SHP77 (cell line): ENCODE measurements at regions not wholly inside any gene's neighbourhood (a gene's known extent, or its start where the extent isn't known, plus 50 kb on each side); places are given as distances from the start of the nearest gene placed in this dataset.

Experiments used
- DNase-seq, 2 experiments: peaks; one replicate each; lab custom pipeline; 2025; lab: John Stamatoyannopoulos, UW

- no peak for DNase-seq
Measured at GRCh38 chr12:93015871-93016751, 87.0 kb upstream of the EEA1 start.

DNA sequence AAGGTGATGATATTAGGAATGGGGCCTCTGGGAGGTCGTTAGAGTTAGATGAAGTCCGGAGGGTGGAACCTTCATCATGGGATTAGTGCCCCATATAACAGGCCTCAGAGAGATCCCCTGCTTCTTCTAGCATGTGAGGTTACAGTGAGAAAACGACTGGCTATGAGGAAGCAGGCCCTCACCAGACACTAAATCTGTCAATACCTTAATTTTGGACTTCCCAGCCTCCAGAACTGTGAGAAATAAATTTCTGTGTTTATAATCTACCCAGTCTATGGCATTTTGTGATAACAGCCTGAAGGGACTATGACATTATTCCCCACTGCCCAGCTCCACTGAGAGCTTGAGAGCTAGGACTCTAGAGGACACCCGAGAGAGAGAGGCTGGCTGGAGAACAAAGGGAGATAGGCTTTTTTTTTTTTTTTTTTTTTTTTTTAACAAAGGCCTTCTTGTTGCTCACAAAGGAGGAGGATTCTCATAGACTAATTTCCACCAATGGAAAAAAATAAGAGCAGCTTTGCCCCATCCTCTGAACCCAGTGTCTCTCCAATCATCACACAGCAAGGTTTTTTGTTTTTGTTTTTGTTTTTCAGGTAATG lies 87.8 kb upstream of the EEA1 start:
- no peak for DNase-seq

GRCh38 chr12:93018610-93019009 lies 89.5 kb upstream of the EEA1 start:
- no peak for DNase-seq

DNA sequence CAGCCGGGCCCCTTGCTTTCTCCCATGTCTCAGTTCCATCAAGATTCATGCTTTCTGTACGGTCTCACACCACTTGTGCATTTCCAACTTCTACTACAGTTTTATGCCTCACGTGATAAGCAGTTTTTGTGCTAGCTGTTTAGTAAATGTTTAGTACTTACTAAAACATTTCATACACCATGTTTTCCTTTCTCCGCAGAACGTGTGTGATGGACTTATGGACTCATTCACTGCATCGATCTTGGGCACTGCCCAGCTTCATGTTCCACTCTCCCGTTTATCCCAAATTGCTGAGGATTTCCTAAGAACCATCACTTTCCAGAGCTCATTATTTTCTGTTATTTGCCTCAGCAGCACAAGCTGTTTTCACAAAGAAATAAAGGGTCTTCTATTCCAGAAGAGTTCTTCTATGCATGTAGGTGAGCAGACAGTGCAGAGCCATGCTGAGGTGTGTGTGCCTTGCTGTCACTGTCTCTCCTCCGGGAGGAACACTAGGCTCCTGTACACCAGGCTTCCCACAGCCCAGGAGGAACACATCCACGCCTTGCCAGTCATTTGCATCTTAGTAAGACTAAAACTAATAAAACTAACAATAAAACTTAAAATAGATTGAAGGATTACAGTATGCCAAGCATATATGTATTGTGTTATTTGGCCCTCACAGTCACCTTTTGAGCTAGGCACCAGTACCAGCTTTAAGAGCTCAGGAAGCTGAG lies 90.3 kb upstream of the EEA1 start:
- no peak for DNase-seq

- DNase-seq: no peak
Measured at GRCh38 chr12:93019975-93020630, 91.0 kb upstream of the EEA1 start.

DNA sequence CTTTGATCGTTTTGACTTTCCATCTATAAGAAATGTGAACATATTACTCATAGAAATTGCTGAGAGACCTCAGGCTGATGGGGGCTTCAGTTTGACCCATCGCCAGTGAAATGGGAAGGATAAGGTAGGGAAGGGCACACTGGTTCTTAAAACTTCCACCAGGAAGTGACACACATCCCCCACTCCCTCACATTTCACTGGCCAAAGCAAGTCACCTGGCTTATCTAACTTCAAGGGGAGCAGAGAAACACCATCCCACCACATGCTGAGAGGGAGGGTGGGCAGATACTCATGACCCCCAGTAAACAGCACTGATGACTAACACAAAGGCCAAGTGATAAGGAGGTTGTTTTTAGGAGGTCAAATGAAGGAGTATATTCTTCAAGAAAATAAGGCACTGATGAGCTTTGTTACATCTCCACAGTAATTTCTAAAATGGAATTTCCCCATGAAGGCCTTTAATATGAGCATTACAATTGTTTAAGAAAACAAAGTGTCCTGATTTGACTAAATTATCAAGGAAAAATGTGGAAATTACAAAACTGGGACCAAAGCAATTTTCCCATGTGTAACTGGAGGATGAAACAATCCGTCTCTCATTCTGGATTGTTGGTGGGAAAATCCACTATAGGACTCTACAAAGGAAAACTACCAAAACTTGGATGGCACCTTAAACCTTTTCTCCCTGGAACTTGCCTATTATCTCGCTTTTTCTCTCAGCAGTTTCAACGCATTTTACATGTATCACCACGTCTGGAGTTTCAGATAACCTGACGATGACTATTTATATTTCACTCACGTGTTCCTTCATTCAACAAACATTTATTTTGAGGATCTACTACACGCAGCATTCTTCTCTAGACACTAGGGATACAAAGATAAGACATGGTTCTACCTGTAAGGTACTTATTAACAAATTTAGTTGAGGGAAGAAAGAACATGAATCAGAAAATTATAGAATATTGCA lies 91.8 kb upstream of the EEA1 start:
- no peak for DNase-seq

- DNase-seq: no peak
Measured at GRCh38 chr12:93022603-93023340, 93.7 kb upstream of the EEA1 start.

DNA sequence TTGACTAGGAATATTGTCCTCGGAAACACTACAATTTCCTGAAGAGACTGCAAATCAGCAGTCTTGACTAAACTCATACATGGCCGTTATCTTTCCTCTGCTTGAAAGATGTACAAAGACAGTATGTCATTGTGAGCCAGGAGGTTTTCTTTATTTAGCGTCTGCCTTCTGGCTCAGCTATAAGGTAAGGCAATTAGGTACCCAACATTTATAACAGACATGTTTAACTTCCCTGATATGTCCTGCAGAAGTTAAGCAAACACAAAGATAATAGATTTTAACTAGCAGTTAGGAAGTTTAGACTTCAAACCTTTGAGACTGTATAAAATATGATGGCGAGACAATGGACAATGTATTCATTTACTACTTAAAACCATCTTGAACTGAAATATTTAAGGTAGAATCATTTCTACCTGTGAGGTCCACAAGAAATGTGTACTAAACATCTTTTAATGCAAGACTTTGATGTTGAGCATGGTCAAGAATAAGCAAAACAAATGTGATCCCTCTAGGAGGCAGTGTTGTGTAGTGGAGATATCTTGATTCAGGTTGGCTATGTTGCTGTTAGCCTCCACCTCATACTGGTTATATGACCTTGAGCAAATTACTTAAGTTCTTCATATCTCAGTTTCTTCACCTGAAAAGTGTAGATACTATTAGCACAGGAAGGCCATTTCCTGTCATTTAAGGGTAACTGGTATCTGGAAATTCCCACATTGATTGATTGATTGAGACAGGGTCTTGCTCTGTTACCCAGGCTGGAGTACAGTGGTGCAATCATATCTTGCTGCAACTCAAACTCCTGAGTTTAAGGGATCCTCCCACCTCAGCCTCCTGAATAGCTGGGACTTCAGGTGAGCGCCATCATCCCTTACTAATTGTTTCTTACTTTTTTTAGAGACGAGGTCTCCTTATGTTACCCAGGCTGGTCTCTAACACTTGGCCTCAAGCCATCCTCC lies 96.3 kb upstream of the EEA1 start:
- DNase-seq: no peak

GRCh38 chr12:93027041-93027440 lies 97.9 kb upstream of the EEA1 start:
- no peak for DNase-seq

DNA sequence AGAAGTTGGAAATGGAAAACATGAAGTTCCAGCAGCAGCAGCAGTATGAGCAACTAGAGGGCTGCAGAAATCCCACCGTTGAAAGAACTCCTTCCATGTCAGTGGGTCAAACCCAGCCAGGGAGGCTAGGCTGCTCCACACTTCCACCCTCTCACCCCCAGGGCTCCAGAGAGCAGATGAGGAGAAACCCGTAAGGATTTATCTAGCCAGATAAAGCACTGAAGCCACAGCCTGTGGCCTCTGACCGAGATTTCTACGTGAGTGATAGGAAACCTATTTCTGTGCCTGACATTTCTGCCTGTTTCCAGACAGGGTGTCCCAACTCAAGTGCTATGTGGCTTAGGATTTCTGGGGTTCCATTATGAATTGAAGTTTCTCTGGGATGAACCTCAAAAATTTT lies 100.0 kb upstream of the EEA1 start:
- DNase-seq: no peak

- no peak for DNase-seq
Measured at GRCh38 chr12:93031028-93031427, 101.9 kb upstream of the EEA1 start.

- no peak for DNase-seq
Measured at GRCh38 chr12:93032758-93033157, 103.7 kb upstream of the EEA1 start.

GRCh38 chr12:93033948-93034347 lies 104.9 kb upstream of the EEA1 start:
- no peak for DNase-seq

- DNase-seq: no peak
Measured at GRCh38 chr12:93039062-93039461, 110.0 kb upstream of the EEA1 start.

GRCh38 chr12:93039930-93040329 lies 110.8 kb upstream of the EEA1 start:
- DNase-seq: no peak

- DNase-seq: no peak
Measured at GRCh38 chr12:93040367-93040766, 111.3 kb upstream of the EEA1 start.

DNA sequence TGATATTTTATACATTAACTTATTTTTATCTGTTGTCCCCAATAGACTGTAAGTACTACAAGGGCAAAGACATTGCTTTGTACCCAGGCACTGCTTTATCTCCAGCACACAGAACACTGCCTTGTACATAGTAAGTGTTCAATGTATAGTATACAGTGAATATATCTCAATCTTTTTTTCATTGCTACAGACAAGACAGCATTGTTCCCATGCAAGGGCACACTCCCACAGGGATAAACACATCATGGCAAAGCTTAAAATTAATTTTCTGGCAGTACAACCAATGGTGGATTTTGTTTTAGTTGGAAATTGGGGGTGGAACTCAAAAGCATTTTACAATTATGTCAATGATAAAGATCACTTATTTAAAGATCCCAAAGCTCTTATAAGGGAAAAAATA lies 112.3 kb upstream of the EEA1 start:
- DNase-seq: no peak

- DNase-seq: no peak
Measured at GRCh38 chr12:93042283-93042682, 113.2 kb upstream of the EEA1 start.

- no peak for DNase-seq
Measured at GRCh38 chr12:93042684-93043083, 113.6 kb upstream of the EEA1 start.
